Activated CD8-positive, alpha-beta T cell treated with anti-CD3 and anti-CD28 coated beads, Interleukin-2, amount 10 ng/mL, durations not matched to agents 7 days and 5 days (primary cell): ENCODE measurements at regions not wholly inside any gene's neighbourhood (a gene's known extent, or its start where the extent isn't known, plus 50 kb on each side); places are given as distances from the start of the nearest gene placed in this dataset.

Experiments used
- ATAC-seq: fragments of 150-1000 bp; cut with Tn5 transposase; one replicate; pipeline ENCODE4 v1.10.0; 2021; ENCODE audit warnings: moderate library complexity
- CTCF ChIA-PET: fragments of 350-600 bp; sonication (Branson Sonifier 250); formaldehyde crosslinking; loops from one replicate; lab custom pipeline; 2021; ENCODE audit warnings: antibody characterized with exemption; lab: Charles Lee
- POLR2A ChIA-PET: fragments of 350-600 bp; sonication (Branson Sonifier 250); formaldehyde crosslinking; loops from one replicate; lab custom pipeline; 2021; ENCODE audit warnings: antibody characterized with exemption; lab: Charles Lee
- DNase-seq: peaks from one replicate; pipeline ENCODE4 v3.0.0-alpha.2; 2020
- H3K27ac Mint-ChIP-seq: one replicate; pipeline ENCODE4 v1.8.0; 2021; ENCODE audit warnings: mild to moderate bottlenecking, mixed read lengths
- H3K27me3 Mint-ChIP-seq: one replicate; pipeline ENCODE4 v1.8.0; 2021; ENCODE audit warnings: low read depth, mixed read lengths
- H3K36me3 Mint-ChIP-seq: one replicate; pipeline ENCODE4 v1.8.0; 2021; ENCODE audit warnings: low read depth, mixed read lengths
- H3K4me1 Mint-ChIP-seq: one replicate; pipeline ENCODE4 v1.8.0; 2021; ENCODE audit warnings: low read depth, mixed read lengths
- H3K4me3 Mint-ChIP-seq: one replicate; pipeline ENCODE4 v1.8.0; 2021; ENCODE audit warnings: mild to moderate bottlenecking, mixed read lengths
- H3K9me3 Mint-ChIP-seq: one replicate; pipeline ENCODE4 v1.8.0; 2022; ENCODE audit warnings: mixed read lengths; ENCODE audit not compliant: insufficient read depth

GRCh38 chr3:66712210-66712609 is 211.4 kb upstream of the LRIG1 start:
- Mint-ChIP-seq H3K27me3 (peaks cover 2% of the 10 kb centered on the region), H3K36me3 (no peaks in the 10 kb centered on the region), H3K9me3 (no peaks in the 10 kb centered on the region), H3K4me1 (no peaks in the 10 kb centered on the region), H3K4me3 (no peak overlapping the region), H3K27ac (no peak overlapping the region)
- DNase-seq = no peak
- CTCF ChIA-PET = no interaction called here
- POLR2A ChIA-PET = no interaction called here
- no peak for ATAC-seq

- Mint-ChIP-seq H3K36me3 (no peaks in the 10 kb centered on the region), H3K27ac (no peak overlapping the region), H3K27me3 (peaks cover 2% of the 10 kb centered on the region), H3K4me1 (no peaks in the 10 kb centered on the region), H3K4me3 (no peak overlapping the region), H3K9me3 (no peaks in the 10 kb centered on the region)
- ATAC-seq (no peak), DNase-seq (no peak)
- POLR2A ChIA-PET = no interaction called here
- CTCF ChIA-PET = no interaction called here
These were observed 213.1 kb upstream of the LRIG1 start for GRCh38 chr3:66713921-66714320.

GRCh38 chr3:66715806-66716205 is 215.0 kb upstream of the LRIG1 start:
- POLR2A ChIA-PET = no interaction called here
- peaks cover 2% of the 10 kb centered on the region for H3K27me3 Mint-ChIP-seq

GRCh38 chr3:66717806-66718205 is 217.0 kb upstream of the LRIG1 start:
- CTCF ChIA-PET = no interaction called here
- H3K27ac Mint-ChIP-seq = no peak overlapping the region

More at GRCh38 chr3:66715806-66716205, 215.0 kb upstream of the LRIG1 start:
- H3K36me3 Mint-ChIP-seq = no peaks in the 10 kb centered on the region
- DNase-seq = no peak
- no peak overlapping the region for H3K27ac Mint-ChIP-seq
- H3K9me3 Mint-ChIP-seq = no peaks in the 10 kb centered on the region
- CTCF ChIA-PET = no interaction called here
- H3K4me3 Mint-ChIP-seq = no peak overlapping the region
- no peaks in the 10 kb centered on the region for H3K4me1 Mint-ChIP-seq
- ATAC-seq = no peak

GRCh38 chr3:66719796-66720356 is 219.1 kb upstream of the LRIG1 start:
- DNase-seq = no peak
- CTCF ChIA-PET = no interaction called here
- Mint-ChIP-seq H3K27ac (no peak overlapping the region), H3K4me1 (no peaks in the 10 kb centered on the region), H3K4me3 (no peak overlapping the region), H3K36me3 (no peaks in the 10 kb centered on the region), H3K9me3 (no peaks in the 10 kb centered on the region), H3K27me3 (peaks cover 7% of the 10 kb centered on the region)
- POLR2A ChIA-PET = no interaction called here
- ATAC-seq = no peak

More at GRCh38 chr3:66717806-66718205, 217.0 kb upstream of the LRIG1 start:
- POLR2A ChIA-PET = no interaction called here
- ATAC-seq (no peak), DNase-seq (no peak)
- Mint-ChIP-seq H3K36me3 (no peaks in the 10 kb centered on the region), H3K4me1 (no peaks in the 10 kb centered on the region), H3K27me3 (peaks cover 7% of the 10 kb centered on the region), H3K4me3 (no peak overlapping the region), H3K9me3 (no peaks in the 10 kb centered on the region)

GRCh38 chr3:66720508-66720907 is 219.7 kb upstream of the LRIG1 start:
- CTCF ChIA-PET = no interaction called here
- DNase-seq = no peak
- H3K36me3 Mint-ChIP-seq = no peaks in the 10 kb centered on the region
- ATAC-seq = no peak
- H3K4me3 Mint-ChIP-seq = no peak overlapping the region
- H3K9me3 Mint-ChIP-seq = no peaks in the 10 kb centered on the region
- no peak overlapping the region for H3K27ac Mint-ChIP-seq
- POLR2A ChIA-PET = interaction anchor here (0.7 kb wide), 1 partner anchor 172 kb away, joined by 3 read pairs; no protein-coding TSS in a partner anchor
- H3K4me1 Mint-ChIP-seq = no peaks in the 10 kb centered on the region
- peaks cover 7% of the 10 kb centered on the region for H3K27me3 Mint-ChIP-seq

- Mint-ChIP-seq H3K36me3 (no peaks in the 10 kb centered on the region), H3K4me1 (no peaks in the 10 kb centered on the region), H3K27ac (no peak overlapping the region), H3K27me3 (peaks cover 7% of the 10 kb centered on the region), H3K9me3 (no peaks in the 10 kb centered on the region), H3K4me3 (no peak overlapping the region)
- POLR2A ChIA-PET = no interaction called here
- DNase-seq (no peak), ATAC-seq (no peak)
- CTCF ChIA-PET = no interaction called here
These were observed 221.9 kb upstream of the LRIG1 start for GRCh38 chr3:66722675-66723074.

GRCh38 chr3:66723231-66723630 is 222.4 kb upstream of the LRIG1 start:
- Mint-ChIP-seq H3K27ac (no peak overlapping the region), H3K4me3 (no peak overlapping the region), H3K9me3 (no peaks in the 10 kb centered on the region), H3K36me3 (no peaks in the 10 kb centered on the region), H3K4me1 (no peaks in the 10 kb centered on the region), H3K27me3 (peaks cover 7% of the 10 kb centered on the region)
- ChIA-PET POLR2A (no interaction called here), CTCF (no interaction called here)
- no peak for ATAC-seq
- DNase-seq = no peak

- Mint-ChIP-seq H3K27ac (no peak overlapping the region), H3K36me3 (no peaks in the 10 kb centered on the region), H3K4me3 (no peak overlapping the region), H3K27me3 (peaks cover 8% of the 10 kb centered on the region), H3K9me3 (no peaks in the 10 kb centered on the region), H3K4me1 (no peaks in the 10 kb centered on the region)
- POLR2A ChIA-PET = no interaction called here
- no peak for ATAC-seq
- no peak for DNase-seq
- CTCF ChIA-PET = no interaction called here
These were observed 229.0 kb upstream of the LRIG1 start for GRCh38 chr3:66729687-66730393.

GRCh38 chr3:66738625-66739365 is 238.0 kb upstream of the LRIG1 start:
- no peak overlapping the region for H3K27ac Mint-ChIP-seq
- ATAC-seq (no peak), DNase-seq (no peak)
- ChIA-PET POLR2A (no interaction called here), CTCF (no interaction called here)
- no peaks in the 10 kb centered on the region for H3K4me1 Mint-ChIP-seq
- no peaks in the 10 kb centered on the region for H3K9me3 Mint-ChIP-seq
- no peaks in the 10 kb centered on the region for H3K27me3 Mint-ChIP-seq
- no peaks in the 10 kb centered on the region for H3K36me3 Mint-ChIP-seq
- H3K4me3 Mint-ChIP-seq = no peak overlapping the region

- ATAC-seq (no peak), DNase-seq (no peak)
- Mint-ChIP-seq H3K27me3 (no peaks in the 10 kb centered on the region), H3K27ac (no peak overlapping the region), H3K9me3 (no peaks in the 10 kb centered on the region), H3K4me3 (no peak overlapping the region), H3K4me1 (no peaks in the 10 kb centered on the region), H3K36me3 (no peaks in the 10 kb centered on the region)
- ChIA-PET CTCF (no interaction called here), POLR2A (no interaction called here)
These were observed 239.4 kb upstream of the LRIG1 start for GRCh38 chr3:66740260-66740659.

GRCh38 chr3:66744521-66744920 is 243.7 kb upstream of the LRIG1 start:
- no peaks in the 10 kb centered on the region for H3K36me3 Mint-ChIP-seq
- ChIA-PET CTCF (interaction anchor here (1.5 kb wide), 1 partner anchor 336 kb away, joined by 4 read pairs; no protein-coding TSS in a partner anchor), POLR2A (no interaction called here)
- DNase-seq = no peak
- H3K9me3 Mint-ChIP-seq = no peaks in the 10 kb centered on the region
- H3K4me1 Mint-ChIP-seq = no peaks in the 10 kb centered on the region
- no peak overlapping the region for H3K27ac Mint-ChIP-seq
- H3K4me3 Mint-ChIP-seq = no peak overlapping the region
- H3K27me3 Mint-ChIP-seq = no peaks in the 10 kb centered on the region
- ATAC-seq = no peak
